K562 (cell line): ENCODE measurements at regions not wholly inside any gene's neighbourhood (a gene's known extent, or its start where the extent isn't known, plus 50 kb on each side); places are given as distances from the start of the nearest gene placed in this dataset.

ENCODE experiments used
- GABPB2 ChIP-seq: fragments of 250-450 bp; sonication (Bioruptor Pico); conservative IDR thresholded peaks from 2 replicates; pipeline ENCODE4 v1.5.1; 2021; ENCODE audit warnings: mild to moderate bottlenecking
- POLR2A ChIP-seq: fragments of 450-650 bp; conservative IDR thresholded peaks from 2 replicates; pipeline ENCODE4 v1.6.1; 2016
- RFX5 ChIP-seq: IDR thresholded peaks from 2 replicates; pipeline ENCODE4 v1.6.1; 2011; ENCODE audit warnings: low read depth, mild to moderate bottlenecking, improper control_type of control experiment, low read length
- SMAD2 ChIP-seq: fragments of 150-350 bp; IDR thresholded peaks from 2 replicates; pipeline ENCODE4 v1.6.1; 2014; ENCODE audit warnings: low read depth, mild to moderate bottlenecking, low read length
- SMC3 ChIP-seq: conservative IDR thresholded peaks from 2 replicates; pipeline ENCODE4 v1.6.1; 2011; ENCODE audit warnings: low read depth, low read length, improper control_type of control experiment; ENCODE audit not compliant: insufficient read depth
- TF ChIP-seq, protein P1 (sequence below), 3 experiments: IDR thresholded peaks in 2 of 3; conservative IDR thresholded peaks in 1 of 3; 2 replicates each; pipeline ENCODE4 v1.5.1; 2011 to 2012; ENCODE audit warnings: low read length in 3 of 3, mild to moderate bottlenecking in 3 of 3, control low read depth in 2 of 3, improper control_type of control experiment in 1 of 3, inconsistent platforms in 1 of 3, low read depth in 1 of 3, mixed read lengths in 1 of 3, moderate library complexity in 1 of 3; ENCODE audit not compliant: insufficient read depth in 2 of 3
- TF ChIP-seq, protein P2 (sequence below): fragments of 450-650 bp; IDR thresholded peaks from 2 replicates; pipeline ENCODE4 v1.6.1; 2014; ENCODE audit warnings: low read depth, mild to moderate bottlenecking, moderate library complexity, borderline replicate concordance
- TF ChIP-seq, protein P3 (sequence below), 2 experiments: fragments of 450-650 bp; formaldehyde crosslinking in 1 of 2; IDR thresholded peaks; 2 replicates each; pipeline versions ENCODE4 v1.4.0 to v1.6.1; 2014 to 2020; ENCODE audit warnings: mild to moderate bottlenecking in 2 of 2, borderline replicate concordance in 1 of 2, low read depth in 1 of 2

DNA sequence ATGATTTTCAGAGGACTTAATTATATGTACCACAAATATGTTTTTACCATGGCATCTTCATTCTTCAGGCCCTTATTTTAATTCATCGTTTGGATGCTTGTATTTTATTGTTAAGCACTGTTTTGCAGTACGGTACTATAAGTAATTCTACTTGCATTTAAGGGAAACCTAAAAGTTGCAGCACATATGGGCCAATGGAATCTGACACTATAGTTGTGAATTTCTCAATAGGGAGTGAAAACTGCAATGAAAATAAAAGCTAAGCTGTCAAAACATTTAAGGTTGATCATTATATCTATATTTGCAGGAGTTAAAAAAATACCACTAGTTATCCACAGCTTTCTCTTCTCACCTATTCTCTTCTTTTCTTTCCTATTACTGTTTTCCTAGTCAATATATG, 1071.8 kb downstream of the MAT2B start:
- TF ChIP-seq, protein P1, sequence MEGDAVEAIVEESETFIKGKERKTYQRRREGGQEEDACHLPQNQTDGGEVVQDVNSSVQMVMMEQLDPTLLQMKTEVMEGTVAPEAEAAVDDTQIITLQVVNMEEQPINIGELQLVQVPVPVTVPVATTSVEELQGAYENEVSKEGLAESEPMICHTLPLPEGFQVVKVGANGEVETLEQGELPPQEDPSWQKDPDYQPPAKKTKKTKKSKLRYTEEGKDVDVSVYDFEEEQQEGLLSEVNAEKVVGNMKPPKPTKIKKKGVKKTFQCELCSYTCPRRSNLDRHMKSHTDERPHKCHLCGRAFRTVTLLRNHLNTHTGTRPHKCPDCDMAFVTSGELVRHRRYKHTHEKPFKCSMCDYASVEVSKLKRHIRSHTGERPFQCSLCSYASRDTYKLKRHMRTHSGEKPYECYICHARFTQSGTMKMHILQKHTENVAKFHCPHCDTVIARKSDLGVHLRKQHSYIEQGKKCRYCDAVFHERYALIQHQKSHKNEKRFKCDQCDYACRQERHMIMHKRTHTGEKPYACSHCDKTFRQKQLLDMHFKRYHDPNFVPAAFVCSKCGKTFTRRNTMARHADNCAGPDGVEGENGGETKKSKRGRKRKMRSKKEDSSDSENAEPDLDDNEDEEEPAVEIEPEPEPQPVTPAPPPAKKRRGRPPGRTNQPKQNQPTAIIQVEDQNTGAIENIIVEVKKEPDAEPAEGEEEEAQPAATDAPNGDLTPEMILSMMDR (IDR thresholded peaks at IDR 0.05 in 2 of 3, conservative IDR thresholded peaks at IDR 0.05 in 1 of 3; ENCODE audit: insufficient read depth in 2 of 3, low read depth in 1 of 3, low read length in 3 of 3) = no peak
- TF ChIP-seq, protein P2, sequence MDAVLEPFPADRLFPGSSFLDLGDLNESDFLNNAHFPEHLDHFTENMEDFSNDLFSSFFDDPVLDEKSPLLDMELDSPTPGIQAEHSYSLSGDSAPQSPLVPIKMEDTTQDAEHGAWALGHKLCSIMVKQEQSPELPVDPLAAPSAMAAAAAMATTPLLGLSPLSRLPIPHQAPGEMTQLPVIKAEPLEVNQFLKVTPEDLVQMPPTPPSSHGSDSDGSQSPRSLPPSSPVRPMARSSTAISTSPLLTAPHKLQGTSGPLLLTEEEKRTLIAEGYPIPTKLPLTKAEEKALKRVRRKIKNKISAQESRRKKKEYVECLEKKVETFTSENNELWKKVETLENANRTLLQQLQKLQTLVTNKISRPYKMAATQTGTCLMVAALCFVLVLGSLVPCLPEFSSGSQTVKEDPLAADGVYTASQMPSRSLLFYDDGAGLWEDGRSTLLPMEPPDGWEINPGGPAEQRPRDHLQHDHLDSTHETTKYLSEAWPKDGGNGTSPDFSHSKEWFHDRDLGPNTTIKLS = no peak
- TF ChIP-seq RFX5 (no peak), SMAD2 (no peak), POLR2A (no peak), GABPB2 (CRISPR knock-in tag) (no peak), SMC3 (no peak)
- TF ChIP-seq, protein P3, sequence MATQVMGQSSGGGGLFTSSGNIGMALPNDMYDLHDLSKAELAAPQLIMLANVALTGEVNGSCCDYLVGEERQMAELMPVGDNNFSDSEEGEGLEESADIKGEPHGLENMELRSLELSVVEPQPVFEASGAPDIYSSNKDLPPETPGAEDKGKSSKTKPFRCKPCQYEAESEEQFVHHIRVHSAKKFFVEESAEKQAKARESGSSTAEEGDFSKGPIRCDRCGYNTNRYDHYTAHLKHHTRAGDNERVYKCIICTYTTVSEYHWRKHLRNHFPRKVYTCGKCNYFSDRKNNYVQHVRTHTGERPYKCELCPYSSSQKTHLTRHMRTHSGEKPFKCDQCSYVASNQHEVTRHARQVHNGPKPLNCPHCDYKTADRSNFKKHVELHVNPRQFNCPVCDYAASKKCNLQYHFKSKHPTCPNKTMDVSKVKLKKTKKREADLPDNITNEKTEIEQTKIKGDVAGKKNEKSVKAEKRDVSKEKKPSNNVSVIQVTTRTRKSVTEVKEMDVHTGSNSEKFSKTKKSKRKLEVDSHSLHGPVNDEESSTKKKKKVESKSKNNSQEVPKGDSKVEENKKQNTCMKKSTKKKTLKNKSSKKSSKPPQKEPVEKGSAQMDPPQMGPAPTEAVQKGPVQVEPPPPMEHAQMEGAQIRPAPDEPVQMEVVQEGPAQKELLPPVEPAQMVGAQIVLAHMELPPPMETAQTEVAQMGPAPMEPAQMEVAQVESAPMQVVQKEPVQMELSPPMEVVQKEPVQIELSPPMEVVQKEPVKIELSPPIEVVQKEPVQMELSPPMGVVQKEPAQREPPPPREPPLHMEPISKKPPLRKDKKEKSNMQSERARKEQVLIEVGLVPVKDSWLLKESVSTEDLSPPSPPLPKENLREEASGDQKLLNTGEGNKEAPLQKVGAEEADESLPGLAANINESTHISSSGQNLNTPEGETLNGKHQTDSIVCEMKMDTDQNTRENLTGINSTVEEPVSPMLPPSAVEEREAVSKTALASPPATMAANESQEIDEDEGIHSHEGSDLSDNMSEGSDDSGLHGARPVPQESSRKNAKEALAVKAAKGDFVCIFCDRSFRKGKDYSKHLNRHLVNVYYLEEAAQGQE (IDR thresholded peaks at IDR 0.05; ENCODE audit: borderline replicate concordance) = no peak
- TF ChIP-seq, protein P3 (CRISPR knock-in tag; IDR thresholded peaks at IDR 0.05; ENCODE audit: low read depth) = no peak
